Right lobe of liver (tissue), 4 donors: ENCODE measurements at regions not wholly inside any gene's neighbourhood (a gene's known extent, or its start where the extent isn't known, plus 50 kb on each side); places are given as distances from the start of the nearest gene placed in this dataset.

Source experiments
- CTCF ChIP-seq, 4 donors: fragments of 200-600 bp in 3 of 4; fragments of 450-650 bp in 1 of 4; IDR thresholded peaks; one replicate each; pipeline versions ENCODE4 v1.5.1 to v1.8.0; 2016 to 2022; ENCODE audit warnings: antibody characterized with exemption in 4 of 4, mild to moderate bottlenecking in 2 of 4
- POLR2A ChIP-seq: fragments of 450-650 bp; IDR thresholded peaks from one replicate; pipeline ENCODE4 v1.6.1; 2017; ENCODE audit warnings: antibody characterized with exemption, mild to moderate bottlenecking
- donor health status: DM: no; HTN: no; CAD: no.
- donor health status: DM: no; HTN: no; CAD: no.
- donor health status: DM: no; HTN: yes; CAD: no.

GRCh38 chr11:98136357-98136756 lies 884.4 kb upstream of the CNTN5 start:
- TF ChIP-seq CTCF (IDR thresholded peaks at IDR 0.05) (no peak), POLR2A (no peak)
